ENCODE measurements at regions not wholly inside any gene's neighbourhood (a gene's known extent, or its start where the extent isn't known, plus 50 kb on each side); places are given as distances from the start of the nearest gene placed in this dataset.

DNA sequence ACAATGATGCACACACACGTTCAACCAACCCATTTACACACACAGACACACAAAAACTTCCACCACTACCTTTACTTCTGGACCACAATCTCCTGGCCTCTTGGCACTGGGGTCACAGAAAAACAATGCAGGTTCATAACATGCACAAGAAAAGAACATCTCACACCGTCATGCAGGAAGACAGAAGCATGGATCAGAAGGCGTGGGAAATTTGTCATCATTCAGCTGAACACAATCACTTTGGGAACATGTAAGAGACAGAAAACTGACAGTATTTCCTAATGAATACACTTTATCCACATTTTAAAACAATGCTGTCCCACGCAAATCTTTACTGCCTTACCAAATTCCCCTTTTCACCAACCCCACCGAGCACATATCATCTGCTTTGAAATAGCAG, 501.9 kb upstream of the KLHL29 start:
- H3K4me3 ChIP-seq = no peak overlapping the region
- DNase-seq = no peak
- H3K27ac ChIP-seq = no peak overlapping the region
- H3K4me1 ChIP-seq = no peaks in the 10 kb centered on the region
- no peaks in the 10 kb centered on the region for H3K36me3 ChIP-seq
- no peaks in the 10 kb centered on the region for H3K9me3 ChIP-seq
- 68 to 74% (median 69%) methylated on average over 5 of the region's 5 CpGs for WGBS, 5 donors
- H3K27me3 ChIP-seq = no peaks in the 10 kb centered on the region
- intact Hi-C loops (cut with DNase I; ENCODE audit: low total_unique reads) = no loop called here
- TF ChIP-seq, protein P1, sequence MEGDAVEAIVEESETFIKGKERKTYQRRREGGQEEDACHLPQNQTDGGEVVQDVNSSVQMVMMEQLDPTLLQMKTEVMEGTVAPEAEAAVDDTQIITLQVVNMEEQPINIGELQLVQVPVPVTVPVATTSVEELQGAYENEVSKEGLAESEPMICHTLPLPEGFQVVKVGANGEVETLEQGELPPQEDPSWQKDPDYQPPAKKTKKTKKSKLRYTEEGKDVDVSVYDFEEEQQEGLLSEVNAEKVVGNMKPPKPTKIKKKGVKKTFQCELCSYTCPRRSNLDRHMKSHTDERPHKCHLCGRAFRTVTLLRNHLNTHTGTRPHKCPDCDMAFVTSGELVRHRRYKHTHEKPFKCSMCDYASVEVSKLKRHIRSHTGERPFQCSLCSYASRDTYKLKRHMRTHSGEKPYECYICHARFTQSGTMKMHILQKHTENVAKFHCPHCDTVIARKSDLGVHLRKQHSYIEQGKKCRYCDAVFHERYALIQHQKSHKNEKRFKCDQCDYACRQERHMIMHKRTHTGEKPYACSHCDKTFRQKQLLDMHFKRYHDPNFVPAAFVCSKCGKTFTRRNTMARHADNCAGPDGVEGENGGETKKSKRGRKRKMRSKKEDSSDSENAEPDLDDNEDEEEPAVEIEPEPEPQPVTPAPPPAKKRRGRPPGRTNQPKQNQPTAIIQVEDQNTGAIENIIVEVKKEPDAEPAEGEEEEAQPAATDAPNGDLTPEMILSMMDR (IDR thresholded peaks at IDR 0.05) = no peak
- TF ChIP-seq EP300 (IDR thresholded peaks at IDR 0.05) (no peak), POLR2AphosphoS5 (IDR thresholded peaks at IDR 0.05) (no peak), POLR2A (IDR thresholded peaks at IDR 0.05) (no peak)

DNA sequence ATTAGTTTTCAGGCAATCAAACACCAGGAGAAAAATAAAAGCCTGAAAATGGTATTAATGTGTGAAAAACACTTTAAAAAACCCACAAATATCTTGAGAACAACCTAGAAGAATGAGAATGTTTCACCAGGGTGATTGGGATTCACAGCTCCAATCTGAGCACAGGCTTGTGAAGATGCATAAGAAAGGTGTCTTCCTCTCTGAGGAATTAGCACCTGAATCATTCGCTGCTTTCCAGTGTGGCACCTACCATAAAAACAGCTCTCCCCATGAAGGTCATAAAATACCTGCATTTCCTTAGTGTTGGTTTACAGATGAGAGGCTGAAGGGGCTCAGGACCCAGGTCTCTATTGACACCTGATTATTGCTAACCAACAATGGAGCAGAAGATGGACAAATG, 499.7 kb upstream of the KLHL29 start:
- Histone ChIP-seq H3K9me3 (no peaks in the 10 kb centered on the region), H3K27me3 (no peaks in the 10 kb centered on the region), H3K4me3 (no peak overlapping the region), H3K36me3 (no peaks in the 10 kb centered on the region), H3K4me1 (no peaks in the 10 kb centered on the region), H3K27ac (no peak overlapping the region)
- intact Hi-C loops (cut with DNase I; ENCODE audit: low total_unique reads) = no loop called here
- TF ChIP-seq POLR2A (IDR thresholded peaks at IDR 0.05) (no peak), EP300 (IDR thresholded peaks at IDR 0.05) (no peak), POLR2AphosphoS5 (IDR thresholded peaks at IDR 0.05) (no peak)
- TF ChIP-seq, protein P1 (IDR thresholded peaks at IDR 0.05) = no peak
- DNase-seq = no peak
- WGBS, 5 donors = 53 to 92% (median 74%) methylated on average over 1 of the region's 1 CpG

DNA sequence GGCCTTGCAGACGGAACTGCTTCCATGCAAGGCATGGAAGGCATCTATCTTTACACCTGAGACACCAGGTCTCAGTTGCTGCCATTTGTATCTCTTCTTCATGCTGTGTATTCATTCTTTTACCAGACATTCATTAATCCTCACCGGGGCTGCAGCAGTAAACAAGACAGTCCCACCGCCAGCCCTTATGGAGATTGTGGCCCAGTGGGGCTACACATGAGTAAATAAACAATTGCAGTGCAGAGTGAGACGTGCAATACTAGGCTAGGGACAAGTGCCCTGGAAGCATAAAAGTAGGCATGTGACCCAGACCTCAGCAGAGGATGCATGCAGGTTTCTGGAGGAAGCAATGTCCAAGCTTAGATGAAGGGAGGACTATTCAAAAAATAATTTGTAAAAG, 497.6 kb upstream of the KLHL29 start:
- TF ChIP-seq POLR2AphosphoS5 (IDR thresholded peaks at IDR 0.05) (no peak), POLR2A (IDR thresholded peaks at IDR 0.05) (no peak), EP300 (IDR thresholded peaks at IDR 0.05) (no peak)
- TF ChIP-seq, protein P1 (IDR thresholded peaks at IDR 0.05) = no peak
- WGBS, 5 donors = 56 to 66% (median 63%) methylated on average over 4 of the region's 4 CpGs
- DNase-seq = no peak
- Histone ChIP-seq H3K9me3 (no peaks in the 10 kb centered on the region), H3K4me1 (no peaks in the 10 kb centered on the region), H3K36me3 (no peaks in the 10 kb centered on the region), H3K27me3 (no peaks in the 10 kb centered on the region), H3K4me3 (no peak overlapping the region), H3K27ac (no peak overlapping the region)
- intact Hi-C loops (cut with DNase I; ENCODE audit: low total_unique reads) = no loop called here

DNA sequence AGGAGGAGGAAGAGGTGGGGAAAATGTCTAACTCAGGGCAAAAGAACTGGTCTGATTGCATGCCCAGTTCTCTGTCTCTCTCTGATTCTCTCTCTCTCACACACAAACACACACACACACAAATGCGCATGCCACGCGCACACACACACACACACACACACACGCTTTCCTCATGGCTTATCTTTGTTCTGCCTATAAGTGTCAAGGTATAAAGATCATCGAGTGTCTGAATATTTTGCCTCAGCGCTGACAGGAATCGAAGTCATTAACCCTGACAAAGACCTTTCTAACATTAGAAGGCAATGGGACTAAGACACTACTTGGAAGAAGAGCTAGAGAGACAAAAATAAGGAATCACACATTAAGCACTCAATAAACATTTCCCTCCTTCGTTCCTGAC, 497.1 kb upstream of the KLHL29 start:
- Histone ChIP-seq H3K27me3 (no peaks in the 10 kb centered on the region), H3K36me3 (no peaks in the 10 kb centered on the region), H3K4me3 (no peak overlapping the region), H3K9me3 (no peaks in the 10 kb centered on the region), H3K4me1 (no peaks in the 10 kb centered on the region), H3K27ac (no peak overlapping the region)
- intact Hi-C loops (cut with DNase I; ENCODE audit: low total_unique reads) = no loop called here
- TF ChIP-seq, protein P1 (IDR thresholded peaks at IDR 0.05) = no peak
- TF ChIP-seq POLR2A (IDR thresholded peaks at IDR 0.05) (no peak), EP300 (IDR thresholded peaks at IDR 0.05) (no peak), POLR2AphosphoS5 (IDR thresholded peaks at IDR 0.05) (no peak)
- DNase-seq = no peak
- 67 to 81% (median 75%) methylated on average over 8 of the region's 8 CpGs for WGBS, 5 donors
